Nephron progenitor cell (in vitro differentiated cells): ENCODE measurements at regions not wholly inside any gene's neighbourhood (a gene's known extent, or its start where the extent isn't known, plus 50 kb on each side); places are given as distances from the start of the nearest gene placed in this dataset.

Source experiments
- DNase-seq: peaks from one replicate; pipeline ENCODE4 v3.0.0; 2021
- H3K27ac Mint-ChIP-seq: 2 replicates; pipeline ENCODE4 v1.8.0; 2021; ENCODE audit warnings: mild to moderate bottlenecking, moderate library complexity, mixed read lengths
- H3K27me3 Mint-ChIP-seq: 2 replicates; pipeline ENCODE4 v1.8.0; 2021; ENCODE audit warnings: mild to moderate bottlenecking, low read depth, mixed read lengths; ENCODE audit not compliant: poor library complexity
- H3K36me3 Mint-ChIP-seq: 2 replicates; pipeline ENCODE4 v1.8.0; 2021; ENCODE audit warnings: low read depth, mixed read lengths
- H3K4me1 Mint-ChIP-seq: 2 replicates; pipeline ENCODE4 v1.8.0; 2021; ENCODE audit warnings: mixed read lengths
- H3K4me3 Mint-ChIP-seq: 2 replicates; pipeline ENCODE4 v1.8.0; 2021; ENCODE audit warnings: mild to moderate bottlenecking, moderate library complexity, mixed read lengths
- H3K9me3 Mint-ChIP-seq: 2 replicates; pipeline ENCODE4 v1.8.0; 2021; ENCODE audit warnings: mild to moderate bottlenecking, moderate library complexity, mixed read lengths
- TF ChIP-seq, protein P1 (sequence below): fragments of 200-600 bp; sonication (generic); IDR thresholded peaks from 2 replicates; pipeline ENCODE4 v1.5.0; 2021; ENCODE audit warnings: antibody characterized with exemption

DNA sequence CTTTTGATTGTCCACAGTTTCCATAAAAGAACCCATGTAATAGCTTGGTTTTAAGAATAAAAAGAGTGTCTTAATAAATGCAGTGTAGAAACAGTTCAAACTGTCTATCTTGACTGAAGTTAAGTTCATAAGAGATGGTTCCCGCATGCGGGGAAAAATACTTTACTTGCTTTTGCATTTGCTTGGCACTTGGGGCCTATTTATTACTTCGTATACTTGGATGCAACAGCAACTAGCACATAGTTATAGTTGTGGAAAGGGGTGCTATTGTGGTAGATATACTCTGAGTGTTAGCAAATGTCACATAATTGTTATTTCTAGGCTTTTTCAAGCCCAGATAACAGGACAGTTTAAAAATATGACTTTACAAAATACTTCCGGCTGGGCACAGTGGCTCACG lies 97.7 kb upstream of the HMGCLL1 start:
- Mint-ChIP-seq H3K36me3 (no peaks in the 10 kb centered on the region), H3K4me1 (peaks cover 9% of the 10 kb centered on the region), H3K27me3 (peaks cover 3% of the 10 kb centered on the region), H3K27ac (no peak overlapping the region), H3K9me3 (no peaks in the 10 kb centered on the region), H3K4me3 (no peak overlapping the region)
- no peak for DNase-seq
- TF ChIP-seq, protein P1, sequence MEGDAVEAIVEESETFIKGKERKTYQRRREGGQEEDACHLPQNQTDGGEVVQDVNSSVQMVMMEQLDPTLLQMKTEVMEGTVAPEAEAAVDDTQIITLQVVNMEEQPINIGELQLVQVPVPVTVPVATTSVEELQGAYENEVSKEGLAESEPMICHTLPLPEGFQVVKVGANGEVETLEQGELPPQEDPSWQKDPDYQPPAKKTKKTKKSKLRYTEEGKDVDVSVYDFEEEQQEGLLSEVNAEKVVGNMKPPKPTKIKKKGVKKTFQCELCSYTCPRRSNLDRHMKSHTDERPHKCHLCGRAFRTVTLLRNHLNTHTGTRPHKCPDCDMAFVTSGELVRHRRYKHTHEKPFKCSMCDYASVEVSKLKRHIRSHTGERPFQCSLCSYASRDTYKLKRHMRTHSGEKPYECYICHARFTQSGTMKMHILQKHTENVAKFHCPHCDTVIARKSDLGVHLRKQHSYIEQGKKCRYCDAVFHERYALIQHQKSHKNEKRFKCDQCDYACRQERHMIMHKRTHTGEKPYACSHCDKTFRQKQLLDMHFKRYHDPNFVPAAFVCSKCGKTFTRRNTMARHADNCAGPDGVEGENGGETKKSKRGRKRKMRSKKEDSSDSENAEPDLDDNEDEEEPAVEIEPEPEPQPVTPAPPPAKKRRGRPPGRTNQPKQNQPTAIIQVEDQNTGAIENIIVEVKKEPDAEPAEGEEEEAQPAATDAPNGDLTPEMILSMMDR, result no peak

DNA sequence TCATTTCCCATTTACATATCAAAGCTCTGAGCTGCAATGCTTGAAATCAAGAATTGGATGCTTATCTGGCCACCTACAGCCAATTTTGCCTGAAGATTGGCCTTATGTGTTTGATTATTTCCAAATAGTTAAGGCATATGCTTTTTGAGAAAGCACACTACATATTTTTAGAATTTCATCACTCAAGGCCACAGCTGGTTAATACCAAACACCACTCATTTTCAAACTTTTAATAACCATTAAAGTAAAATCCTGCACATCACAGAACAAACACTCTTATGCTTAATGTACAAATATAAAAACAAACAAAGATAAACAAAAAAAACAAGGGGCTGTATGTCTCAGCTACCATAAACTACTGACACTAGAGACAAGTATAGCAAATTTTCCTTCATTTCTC lies 96.9 kb upstream of the HMGCLL1 start:
- H3K4me1 Mint-ChIP-seq, result peaks cover 9% of the 10 kb centered on the region
- TF ChIP-seq, protein P1, result no peak

DNA sequence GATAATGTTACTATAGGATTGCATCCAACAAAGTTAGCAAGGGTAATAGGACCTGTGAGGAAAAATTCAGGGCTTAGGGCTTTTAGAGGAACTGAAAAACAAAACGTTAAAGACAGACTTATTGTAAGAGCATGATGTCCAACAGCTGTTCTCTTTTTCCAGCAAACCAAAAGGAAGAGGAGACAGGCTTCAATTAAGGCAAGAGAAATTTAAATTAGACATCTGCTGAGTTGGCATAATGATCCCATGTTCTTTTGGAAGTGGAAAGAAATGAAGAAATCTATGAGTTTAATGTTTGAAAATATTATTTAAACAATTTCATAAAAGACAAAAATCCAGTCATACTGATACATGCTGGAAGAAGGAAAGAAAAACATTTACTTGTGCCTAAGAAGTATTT lies 95.7 kb upstream of the HMGCLL1 start:
- Mint-ChIP-seq H3K9me3 (no peaks in the 10 kb centered on the region), H3K4me1 (peaks cover 7% of the 10 kb centered on the region), H3K27ac (no peak overlapping the region), H3K27me3 (peaks cover 3% of the 10 kb centered on the region), H3K4me3 (no peak overlapping the region), H3K36me3 (no peaks in the 10 kb centered on the region)
- TF ChIP-seq, protein P1, result no peak
- no peak for DNase-seq

More for the DNA sequence above, 96.9 kb upstream of the HMGCLL1 start:
- Mint-ChIP-seq H3K27ac (no peak overlapping the region), H3K4me3 (no peak overlapping the region), H3K27me3 (peaks cover 3% of the 10 kb centered on the region), H3K9me3 (no peaks in the 10 kb centered on the region), H3K36me3 (no peaks in the 10 kb centered on the region)
- DNase-seq, result no peak

DNA sequence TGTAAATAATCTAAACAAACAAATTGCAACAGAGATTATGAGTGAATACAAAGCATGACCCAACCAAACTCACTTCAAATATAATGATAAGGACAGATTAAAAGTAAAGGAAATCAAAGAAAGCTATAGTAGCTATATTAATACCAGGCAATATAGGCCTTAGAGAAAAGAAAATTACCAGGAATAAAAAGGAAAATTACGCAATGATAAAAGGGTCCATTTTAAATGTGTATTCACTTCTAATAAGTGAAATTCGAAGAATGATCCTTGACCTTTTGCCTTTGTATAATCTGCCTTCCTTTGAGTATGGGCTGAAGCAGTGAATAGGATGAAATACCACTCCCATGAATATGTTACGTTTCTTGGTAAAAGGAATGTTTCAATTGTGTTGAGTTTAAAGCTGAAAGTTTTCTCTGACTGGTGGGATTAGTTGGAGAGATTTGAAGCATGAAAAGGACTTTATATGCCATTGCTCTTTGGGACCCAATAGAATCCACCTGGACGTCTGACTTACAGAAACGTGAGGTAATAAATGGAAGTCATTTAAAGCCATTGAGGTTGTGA lies 91.9 kb upstream of the HMGCLL1 start:
- H3K27ac Mint-ChIP-seq, result no peak overlapping the region
- no peak overlapping the region for H3K4me3 Mint-ChIP-seq
- TF ChIP-seq, protein P1, result no peak
- H3K36me3 Mint-ChIP-seq, result no peaks in the 10 kb centered on the region
- H3K4me1 Mint-ChIP-seq, result no peaks in the 10 kb centered on the region
- no peak for DNase-seq
- H3K27me3 Mint-ChIP-seq, result no peaks in the 10 kb centered on the region
- no peaks in the 10 kb centered on the region for H3K9me3 Mint-ChIP-seq

DNA sequence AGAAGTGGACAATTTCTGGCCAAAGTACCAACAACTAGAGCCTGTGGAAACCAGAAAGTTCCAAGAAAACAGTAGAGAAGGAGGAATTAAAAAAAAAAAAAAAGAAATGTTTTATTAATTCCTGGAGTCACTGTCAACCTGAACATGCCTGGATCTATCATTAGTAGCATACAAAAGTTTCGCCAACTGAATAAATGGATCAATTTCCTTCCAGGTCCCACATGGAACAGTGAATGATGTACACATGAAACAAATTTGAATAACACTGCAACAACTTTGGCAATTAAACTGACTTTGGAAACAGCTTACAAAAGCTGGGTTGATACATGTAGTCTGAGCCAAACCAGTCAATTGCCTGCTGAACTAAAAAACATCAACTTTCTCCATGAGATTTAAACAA lies 90.0 kb upstream of the HMGCLL1 start:
- TF ChIP-seq, protein P1, result no peak
- peaks cover under 1% of the 10 kb centered on the region for H3K9me3 Mint-ChIP-seq
- no peaks in the 10 kb centered on the region for H3K27me3 Mint-ChIP-seq
- H3K4me3 Mint-ChIP-seq, result no peak overlapping the region
- no peaks in the 10 kb centered on the region for H3K4me1 Mint-ChIP-seq
- H3K36me3 Mint-ChIP-seq, result no peaks in the 10 kb centered on the region
- no peak overlapping the region for H3K27ac Mint-ChIP-seq
- no peak for DNase-seq

DNA sequence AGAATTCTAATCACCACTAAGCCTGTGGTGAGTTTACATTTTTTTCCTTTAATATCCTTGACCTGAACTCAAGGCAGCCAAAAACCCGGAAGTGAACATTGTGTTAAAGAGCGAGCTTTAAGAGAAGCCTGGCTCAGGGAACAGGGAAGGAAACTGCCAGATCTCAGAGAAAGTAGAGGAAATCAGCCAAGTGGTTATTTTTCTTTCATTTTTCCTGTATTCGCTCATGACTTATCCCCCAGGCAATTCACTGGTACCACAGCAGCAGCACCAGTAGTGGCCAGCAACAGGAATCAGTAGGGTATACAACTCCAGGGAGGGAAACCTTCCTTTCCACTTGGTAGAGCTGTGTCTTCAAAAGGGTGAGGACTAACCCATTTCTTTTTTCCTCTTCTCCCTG lies 89.6 kb upstream of the HMGCLL1 start:
- H3K27me3 Mint-ChIP-seq, result no peaks in the 10 kb centered on the region

More for the DNA sequence above, 89.6 kb upstream of the HMGCLL1 start:
- no peak for DNase-seq
- TF ChIP-seq, protein P1, result no peak
- H3K9me3 Mint-ChIP-seq, result peaks cover 5% of the 10 kb centered on the region
- no peaks in the 10 kb centered on the region for H3K4me1 Mint-ChIP-seq
- no peaks in the 10 kb centered on the region for H3K36me3 Mint-ChIP-seq
- H3K4me3 Mint-ChIP-seq, result no peak overlapping the region
- no peak overlapping the region for H3K27ac Mint-ChIP-seq
